HFF-Myc (cell line): ENCODE measurements at regions not wholly inside any gene's neighbourhood (a gene's known extent, or its start where the extent isn't known, plus 50 kb on each side); places are given as distances from the start of the nearest gene placed in this dataset.
A peak's percentile ranks its signal among the peaks of the same experiment; 100 is the strongest.

Experiments
- DNase-seq: peaks from one replicate; pipeline ENCODE4 v3.0.0-alpha.2; 2011; ENCODE audit warnings: low read depth; ENCODE audit errors: extremely low read depth
- H3K4me3 ChIP-seq: replicated peaks from 2 replicates; pipeline ENCODE4 v1.5.1; 2011; ENCODE audit warnings: low read depth, mild to moderate bottlenecking, control low read depth, low read length
- TF ChIP-seq, protein P1 (sequence below): IDR thresholded peaks from 2 replicates; pipeline ENCODE4 v1.5.1; 2012; ENCODE audit warnings: mild to moderate bottlenecking, low read depth, low read length, control low read depth; ENCODE audit errors: missing control alignments

DNA sequence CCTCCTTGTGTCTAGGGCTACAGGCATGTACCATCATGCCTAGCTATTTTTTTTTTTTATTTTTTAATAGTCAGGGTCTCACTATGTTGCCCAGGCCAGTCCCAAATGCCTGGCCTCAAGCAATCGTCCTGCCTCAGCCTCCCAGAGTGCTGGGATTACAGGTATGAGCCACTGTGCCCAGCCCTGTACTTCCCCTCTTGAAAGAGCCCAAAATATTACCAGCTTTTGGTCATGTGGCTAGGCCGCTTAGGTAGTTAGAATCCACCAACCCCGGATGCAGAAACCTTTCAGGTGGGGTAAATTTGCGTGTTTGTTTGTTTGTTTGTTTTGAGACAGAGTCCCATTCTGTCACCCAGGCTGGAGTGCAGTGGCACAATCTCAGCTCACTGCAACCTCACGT is 132.8 kb upstream of the C2CD4B start:
- TF ChIP-seq, protein P1, sequence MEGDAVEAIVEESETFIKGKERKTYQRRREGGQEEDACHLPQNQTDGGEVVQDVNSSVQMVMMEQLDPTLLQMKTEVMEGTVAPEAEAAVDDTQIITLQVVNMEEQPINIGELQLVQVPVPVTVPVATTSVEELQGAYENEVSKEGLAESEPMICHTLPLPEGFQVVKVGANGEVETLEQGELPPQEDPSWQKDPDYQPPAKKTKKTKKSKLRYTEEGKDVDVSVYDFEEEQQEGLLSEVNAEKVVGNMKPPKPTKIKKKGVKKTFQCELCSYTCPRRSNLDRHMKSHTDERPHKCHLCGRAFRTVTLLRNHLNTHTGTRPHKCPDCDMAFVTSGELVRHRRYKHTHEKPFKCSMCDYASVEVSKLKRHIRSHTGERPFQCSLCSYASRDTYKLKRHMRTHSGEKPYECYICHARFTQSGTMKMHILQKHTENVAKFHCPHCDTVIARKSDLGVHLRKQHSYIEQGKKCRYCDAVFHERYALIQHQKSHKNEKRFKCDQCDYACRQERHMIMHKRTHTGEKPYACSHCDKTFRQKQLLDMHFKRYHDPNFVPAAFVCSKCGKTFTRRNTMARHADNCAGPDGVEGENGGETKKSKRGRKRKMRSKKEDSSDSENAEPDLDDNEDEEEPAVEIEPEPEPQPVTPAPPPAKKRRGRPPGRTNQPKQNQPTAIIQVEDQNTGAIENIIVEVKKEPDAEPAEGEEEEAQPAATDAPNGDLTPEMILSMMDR, result no peak
- no peak for DNase-seq
- no peak overlapping the region for H3K4me3 ChIP-seq

DNA sequence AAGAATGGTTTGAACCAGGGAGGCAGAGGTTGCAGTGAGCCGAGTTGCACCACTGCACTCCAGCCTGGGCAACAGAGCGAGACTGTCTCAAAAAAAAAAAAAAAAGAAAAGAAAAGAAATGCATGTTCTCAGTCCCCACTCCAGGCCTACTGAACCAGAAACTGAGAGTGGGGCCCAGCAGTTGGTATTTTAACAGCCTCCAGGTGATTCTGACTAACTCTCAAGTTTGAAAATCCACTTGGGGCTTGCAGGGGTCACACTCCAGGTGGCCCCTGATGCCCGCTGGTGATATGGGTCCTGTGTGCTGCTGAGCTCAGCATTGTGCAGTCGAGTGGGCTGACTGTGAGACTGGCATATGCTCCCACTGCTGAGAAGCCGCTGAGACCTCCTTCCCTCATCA is 133.7 kb upstream of the C2CD4B start:
- TF ChIP-seq, protein P1, result no peak
- DNase-seq, result no peak
- no peak overlapping the region for H3K4me3 ChIP-seq

DNA sequence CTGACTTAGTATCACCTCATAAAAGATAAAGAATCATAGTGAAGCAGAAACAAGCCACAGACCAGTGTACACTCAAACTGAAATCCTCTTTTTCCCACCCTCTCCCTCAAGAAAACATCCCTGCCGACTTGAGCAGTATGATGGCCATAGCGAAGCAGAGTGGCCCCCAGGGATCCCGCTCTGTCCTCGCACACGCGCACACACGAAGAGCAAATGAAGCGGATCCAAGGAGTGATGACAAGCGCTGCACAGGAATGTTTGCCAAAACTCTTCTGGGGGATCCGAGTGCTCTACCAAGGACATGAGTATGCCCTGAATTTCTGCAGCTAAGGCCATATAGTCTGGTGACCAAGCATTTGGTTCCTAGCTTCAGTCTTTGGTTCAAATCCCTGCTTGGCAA is 134.5 kb upstream of the C2CD4B start:
- TF ChIP-seq, protein P1, result no peak
- no peak for DNase-seq
- H3K4me3 ChIP-seq, result no peak overlapping the region

DNA sequence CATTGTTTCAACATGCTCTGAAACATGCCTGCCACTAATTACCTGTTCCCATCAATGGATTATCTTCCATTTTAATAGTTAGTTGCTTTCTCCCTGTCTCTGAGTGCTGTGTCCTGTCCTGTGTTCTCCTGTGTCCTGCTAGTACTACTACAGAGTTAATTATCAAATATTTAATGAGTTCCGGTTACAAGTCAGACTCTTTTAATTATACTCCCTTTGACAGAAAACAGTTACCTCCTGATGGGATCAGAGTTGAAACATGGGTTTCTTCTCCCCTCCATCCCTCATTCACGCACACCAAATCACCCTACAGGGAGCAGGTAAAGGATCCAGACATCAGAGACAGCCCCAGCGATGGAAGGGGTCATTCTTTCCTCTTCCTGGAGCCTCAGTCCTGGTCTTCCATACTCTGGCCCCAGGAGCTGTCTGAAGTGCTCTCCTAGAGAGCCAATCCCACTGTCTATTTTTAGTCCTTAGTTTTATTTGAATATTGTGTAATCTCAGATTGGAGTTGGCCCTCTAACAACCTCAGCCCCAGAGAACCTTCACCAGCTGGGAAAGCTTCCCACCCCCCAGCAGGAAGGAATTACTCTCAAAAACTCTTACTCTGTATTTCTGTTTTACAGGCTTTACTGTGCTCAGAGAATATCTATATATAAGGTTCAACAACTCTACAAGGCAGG is 137.0 kb upstream of the C2CD4B start:
- DNase-seq, result no peak
- TF ChIP-seq, protein P1, result no peak
- no peak overlapping the region for H3K4me3 ChIP-seq

DNA sequence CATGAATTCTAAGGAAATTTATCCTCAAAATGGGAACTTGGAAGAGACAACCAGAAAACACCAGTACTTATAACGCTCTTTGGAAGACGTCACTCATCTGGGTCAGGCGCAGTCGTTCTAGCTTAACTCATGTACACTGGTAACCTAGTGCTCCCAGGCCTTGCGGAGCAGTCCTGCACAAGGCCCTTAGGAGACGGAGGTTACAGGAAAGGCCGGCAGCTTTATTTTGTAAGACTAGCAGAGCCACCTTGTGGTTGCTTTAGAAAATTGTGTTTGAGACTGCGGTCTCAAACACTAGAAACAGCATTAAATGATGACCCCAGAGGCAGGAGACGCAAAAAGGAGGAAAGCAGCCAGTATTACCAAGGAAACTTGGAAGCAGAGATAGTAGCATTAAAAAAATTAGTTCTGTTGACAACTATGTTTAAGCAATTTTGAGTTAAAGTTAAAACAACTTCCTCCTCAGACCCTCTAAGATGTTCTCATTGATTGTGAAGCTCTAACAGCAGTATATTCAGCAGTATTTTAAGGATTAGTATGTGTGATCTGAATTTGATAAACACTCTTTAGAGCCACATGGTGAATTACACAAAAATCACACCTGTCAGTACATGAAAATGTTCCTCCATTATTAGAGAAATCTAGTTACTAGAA is 141.9 kb upstream of the C2CD4B start:
- TF ChIP-seq, protein P1, result peak; percentile 62
- peak; percentile 39 for DNase-seq

DNA sequence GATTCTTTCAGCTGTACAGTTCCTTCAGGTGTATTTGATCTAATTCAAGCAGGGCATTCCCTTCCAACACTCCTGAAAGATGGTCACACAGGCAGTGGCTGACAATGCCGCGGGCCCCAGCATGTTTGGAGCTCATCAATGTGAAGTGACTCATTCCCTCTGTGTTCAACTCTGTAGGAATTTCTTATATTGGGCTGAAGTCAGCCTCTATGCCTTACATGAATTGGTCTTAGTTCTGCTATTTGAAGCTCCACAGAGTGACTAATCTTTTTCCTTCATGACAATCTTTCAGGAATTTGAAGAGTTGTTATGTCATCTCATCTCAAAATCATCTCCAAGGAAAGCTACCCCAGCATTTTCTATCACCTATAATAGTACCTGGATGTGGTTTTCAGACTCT is 142.5 kb upstream of the C2CD4B start:
- DNase-seq, result no peak
- TF ChIP-seq, protein P1, result no peak
- H3K4me3 ChIP-seq, result no peak overlapping the region

More for the DNA sequence above, 141.9 kb upstream of the C2CD4B start:
- H3K4me3 ChIP-seq, result no peak overlapping the region
